Keratinocyte (primary cell): ENCODE measurements at regions not wholly inside any gene's neighbourhood (a gene's known extent, or its start where the extent isn't known, plus 50 kb on each side); places are given as distances from the start of the nearest gene placed in this dataset.

ENCODE experiments used
- CTCF ChIP-seq, 3 experiments: IDR thresholded peaks in 1 of 3; conservative IDR thresholded peaks in 1 of 3; optimal IDR thresholded peaks in 1 of 3; 2 replicates in 2 of 3; 3 replicates in 1 of 3; pipeline versions ENCODE3 to v1.5.1; 2011; ENCODE audit warnings: low read length in 3 of 3, mild to moderate bottlenecking in 3 of 3, moderate library complexity in 2 of 3, control low read depth in 1 of 3, inconsistent platforms in 1 of 3; ENCODE audit not compliant: insufficient read depth in 2 of 3; ENCODE audit errors: extremely low read depth in 1 of 3
- EZH2 ChIP-seq: IDR thresholded peaks from one replicate; pipeline ENCODE4 v1.6.1; 2012; ENCODE audit warnings: inconsistent platforms, mild to moderate bottlenecking, low read length, moderate library complexity

- TF ChIP-seq EZH2 = no peak
- no peak for TF ChIP-seq CTCF (optimal IDR thresholded peaks at IDR 0.05 in 1 of 3, IDR thresholded peaks at IDR 0.05 in 1 of 3, conservative IDR thresholded peaks at IDR 0.05 in 1 of 3; ENCODE audit: extremely low read depth in 1 of 3, insufficient read depth in 2 of 3, low read length in 3 of 3)
Observed at GRCh38 chr6:141264101-141264500, 868.6 kb upstream of the GJE1 start.
